ENCODE measurements at regions not wholly inside any gene's neighbourhood (a gene's known extent, or its start where the extent isn't known, plus 50 kb on each side); places are given as distances from the start of the nearest gene placed in this dataset.

- Histone ChIP-seq H3K27ac (ENCODE audit: control insufficient read depth, insufficient read depth) (no peak overlapping the region), H3K4me3 (no peak overlapping the region), H3K9ac (ENCODE audit: control insufficient read depth, insufficient read depth, low read length) (no peak overlapping the region), H3K9me3 (replicated peaks; ENCODE audit: control insufficient read depth, insufficient read depth, low read length) (no peaks in the 10 kb centered on the region), H3K27me3 (replicated peaks in 1 of 2; ENCODE audit: control insufficient read depth in 2 of 2, insufficient read depth in 2 of 2, low read length in 1 of 2) (peaks cover 0 to 5% of the 10 kb centered on the region in 2 experiments; a peak in 2 of 4 replicates), H3K36me3 (ENCODE audit: control insufficient read depth in 2 of 2, insufficient read depth in 2 of 2, low read length in 1 of 2) (no peaks in the 10 kb centered on the region), H2AFZ (ENCODE audit: control insufficient read depth, low read depth, low read length) (no peak overlapping the region), H3K4me2 (ENCODE audit: control insufficient read depth, insufficient read depth) (no peak overlapping the region), H3K4me1 (ENCODE audit: control insufficient read depth, insufficient read depth, low read length) (no peaks in the 10 kb centered on the region), H4K20me1 (ENCODE audit: control insufficient read depth, insufficient read depth) (no peaks in the 10 kb centered on the region), H3K79me2 (ENCODE audit: control insufficient read depth, insufficient read depth, low read length) (no peaks in the 10 kb centered on the region)
- no TSS peak for BruUV-seq (replicated peaks)
- SMC1A ChIA-PET (ENCODE audit: uncharacterized antibody, unreplicated experiment): no interaction called here
- DNase-seq (ENCODE audit: low read depth, low spot score): no peak
- CTCF ChIA-PET: no interaction called here
- no peak for ATAC-seq
- 26% methylated on average over 5 of the region's 5 CpGs for WGBS (ENCODE audit: insufficient coverage, insufficient replicate concordance, low lambda C conversion rate, missing lambda C conversion rate)
- in situ Hi-C loops (cut with MboI): no loop called here
- FAIRE-seq: no peak
- POLR2A ChIA-PET: no interaction called here
- RAD21 ChIA-PET (ENCODE audit: unreplicated experiment): no interaction called here
- intact Hi-C loops (cut with micrococcal nuclease; ENCODE audit: unreplicated experiment): no loop called here
- TF ChIP-seq TBL1XR1 (IDR thresholded peaks at IDR 0.05; ENCODE audit: low read depth, low read length) (no peak), CBFB (IDR thresholded peaks at IDR 0.05; ENCODE audit: low read depth) (no peak), SREBF1 (IDR thresholded peaks at IDR 0.05; ENCODE audit: low read length) (no peak), SUZ12 (IDR thresholded peaks at IDR 0.05; ENCODE audit: unreplicated experiment) (no peak), PAX8 (IDR thresholded peaks at IDR 0.05) (no peak), JUNB (IDR thresholded peaks at IDR 0.05) (no peak), BHLHE40 (IDR thresholded peaks at IDR 0.05; ENCODE audit: borderline replicate concordance in 1 of 2, low read depth in 2 of 2, low read length in 1 of 2) (no peak), PRDM15 (CRISPR knock-in tag; IDR thresholded peaks at IDR 0.05) (no peak), RFX5 (IDR thresholded peaks at IDR 0.05; ENCODE audit: low read depth, low read length) (no peak), RELB (IDR thresholded peaks at IDR 0.05; ENCODE audit: low read depth) (no peak), IKZF2 (IDR thresholded peaks at IDR 0.05) (no peak), EGR1 (IDR thresholded peaks at IDR 0.05; ENCODE audit: borderline replicate concordance in 1 of 2, low read depth in 2 of 2, low read length in 2 of 2) (no peak), MYC (IDR thresholded peaks at IDR 0.05; ENCODE audit: insufficient read depth, insufficient read length, insufficient replicate concordance, low read length, severe bottlenecking) (no peak), MXI1 (IDR thresholded peaks at IDR 0.05; ENCODE audit: low read depth, low read length) (no peak), PKNOX1 (IDR thresholded peaks at IDR 0.05) (no peak)
Measured at GRCh38 chr13:44017756-44018309, 138.1 kb downstream of the LACC1 start.

Measured in GM12878 (cell line).